AG10803 (cell line): ENCODE measurements at regions not wholly inside any gene's neighbourhood (a gene's known extent, or its start where the extent isn't known, plus 50 kb on each side); places are given as distances from the start of the nearest gene placed in this dataset.

ENCODE experiments used
- DNase-seq: peaks from one replicate; pipeline ENCODE4 v3.0.0; 2010; ENCODE audit warnings: low read depth
- H3K4me3 ChIP-seq: 2 replicates; pipeline ENCODE4 v1.5.1; 2011; ENCODE audit warnings: mild to moderate bottlenecking, low read length, control low read depth
- CTCF ChIP-seq: conservative IDR thresholded peaks from 2 replicates; pipeline ENCODE4 v1.5.1; 2011; ENCODE audit warnings: mild to moderate bottlenecking, low read length, control low read depth, inconsistent platforms

DNA sequence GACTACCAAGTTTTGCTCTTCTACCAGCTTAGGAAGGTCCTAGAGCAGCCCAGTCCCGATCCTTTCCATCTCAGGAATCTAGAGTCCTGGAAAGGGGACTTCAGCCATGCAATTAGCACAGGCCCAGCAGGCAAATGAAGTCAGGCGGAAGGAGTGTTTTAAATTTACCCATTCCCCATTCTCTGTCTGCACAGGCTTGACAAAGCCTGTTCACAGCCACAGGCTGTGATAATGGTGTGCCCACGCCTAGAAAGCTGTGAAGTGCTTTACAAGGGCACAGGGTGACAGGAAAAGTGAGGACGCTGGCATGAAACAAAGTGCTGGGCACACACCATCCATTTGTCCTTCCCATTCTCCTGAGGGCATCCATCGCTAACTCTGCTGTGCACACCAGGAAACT lies 79.0 kb downstream of the PITPNM2 start:
- no peak overlapping the region for H3K4me3 ChIP-seq

DNA sequence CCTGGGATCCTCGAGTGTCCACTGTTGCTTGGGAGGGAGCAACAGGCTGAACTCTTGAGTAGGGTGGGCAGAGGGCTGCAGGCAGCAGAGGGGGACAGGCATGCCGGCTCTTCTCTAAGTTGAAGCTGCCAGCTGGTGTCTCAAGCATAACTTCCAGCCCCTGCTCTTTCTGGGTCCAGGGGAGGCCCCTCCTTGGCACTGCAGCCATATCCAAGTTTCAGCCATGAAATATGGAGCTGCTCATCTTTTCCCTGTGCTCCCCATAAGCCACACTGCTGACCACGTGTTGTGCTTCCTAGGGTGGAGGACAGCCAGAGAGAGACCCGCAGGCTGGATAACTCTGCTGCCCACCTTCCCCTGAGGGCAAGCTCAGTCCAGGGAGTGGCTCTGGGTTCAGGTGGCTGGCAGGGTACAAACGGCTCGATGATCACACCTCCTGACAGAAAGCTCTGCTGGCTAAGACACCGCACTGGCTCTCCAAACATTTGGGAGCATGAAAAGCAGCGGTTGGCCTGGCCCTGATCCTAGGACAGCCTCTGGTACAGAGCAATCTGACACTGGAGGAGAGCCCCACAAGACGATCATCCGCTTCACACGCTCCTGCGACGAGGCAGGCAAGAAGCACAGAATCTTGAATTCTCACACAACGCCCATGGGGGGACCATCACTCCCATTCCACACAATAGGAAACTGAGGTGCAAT lies 79.6 kb downstream of the PITPNM2 start:
- no peak for TF ChIP-seq CTCF
- peak; percentile 40 for DNase-seq
- H3K4me3 ChIP-seq: no peak overlapping the region

More for the DNA sequence above, 79.0 kb downstream of the PITPNM2 start:
- DNase-seq: no peak
- no peak for TF ChIP-seq CTCF

GRCh38 chr12:123070267-123071081 lies 80.4 kb downstream of the PITPNM2 start:
- TF ChIP-seq CTCF: no peak
- H3K4me3 ChIP-seq: no peak overlapping the region
- DNase-seq: no peak

- TF ChIP-seq CTCF: no peak
- DNase-seq: no peak
- H3K4me3 ChIP-seq: no peak overlapping the region
Measured at GRCh38 chr12:123069436-123070266, 81.2 kb downstream of the PITPNM2 start.

- no peak overlapping the region for H3K4me3 ChIP-seq
- DNase-seq: no peak
- no peak for TF ChIP-seq CTCF
Measured at GRCh38 chr12:123067654-123068053, 83.2 kb downstream of the PITPNM2 start.

GRCh38 chr12:123066384-123066710 lies 84.5 kb downstream of the PITPNM2 start:
- no peak overlapping the region for H3K4me3 ChIP-seq
- DNase-seq: no peak
- no peak for TF ChIP-seq CTCF
